Transverse colon (tissue), 4 donors: ENCODE measurements at regions not wholly inside any gene's neighbourhood (a gene's known extent, or its start where the extent isn't known, plus 50 kb on each side); places are given as distances from the start of the nearest gene placed in this dataset.

Source experiments
- CTCF ChIP-seq, 5 experiments: fragments of 200-600 bp in 3 of 5; fragments of 450-650 bp in 2 of 5; sonication (generic) in 3 of 5; IDR thresholded peaks; 1 replicate in 2 of 5; 2 replicates in 3 of 5; pipeline ENCODE4 v1.5.1; 2016 to 2017; ENCODE audit warnings: antibody characterized with exemption in 5 of 5, inconsistent platforms in 3 of 5, mild to moderate bottlenecking in 2 of 5, moderate library complexity in 1 of 5
- EP300 ChIP-seq: sonication (generic); formaldehyde crosslinking; IDR thresholded peaks from one replicate; pipeline ENCODE4 v1.6.1; 2017; ENCODE audit warnings: antibody characterized with exemption, low read depth
- POLR2A ChIP-seq: fragments of 450-650 bp; IDR thresholded peaks from one replicate; pipeline ENCODE4 v1.6.1; 2016; ENCODE audit warnings: antibody characterized with exemption, mild to moderate bottlenecking, moderate library complexity
- POLR2AphosphoS5 ChIP-seq, 3 donors: sonication (generic); formaldehyde crosslinking; IDR thresholded peaks; one replicate each; pipeline ENCODE4 v1.6.1; 2016; ENCODE audit warnings: antibody characterized with exemption in 3 of 3

- TF ChIP-seq CTCF (IDR thresholded peaks at IDR 0.05) (no peak), POLR2A (no peak), POLR2AphosphoS5 (IDR thresholded peaks at IDR 0.05) (no peak), EP300 (no peak)
Measured at GRCh38 chr14:45939572-45939971, 686.6 kb upstream of the MIS18BP1 start.
